HG03175 (cell line): ENCODE measurements at regions not wholly inside any gene's neighbourhood (a gene's known extent, or its start where the extent isn't known, plus 50 kb on each side); places are given as distances from the start of the nearest gene placed in this dataset.

Experiments
- ATAC-seq: cut with Tn5 transposase; IDR thresholded peaks from one replicate; pipeline ENCODE4 v1.9.1; 2021; ENCODE audit warnings: mild to moderate bottlenecking, moderate library complexity; ENCODE audit not compliant: unreplicated experiment

DNA sequence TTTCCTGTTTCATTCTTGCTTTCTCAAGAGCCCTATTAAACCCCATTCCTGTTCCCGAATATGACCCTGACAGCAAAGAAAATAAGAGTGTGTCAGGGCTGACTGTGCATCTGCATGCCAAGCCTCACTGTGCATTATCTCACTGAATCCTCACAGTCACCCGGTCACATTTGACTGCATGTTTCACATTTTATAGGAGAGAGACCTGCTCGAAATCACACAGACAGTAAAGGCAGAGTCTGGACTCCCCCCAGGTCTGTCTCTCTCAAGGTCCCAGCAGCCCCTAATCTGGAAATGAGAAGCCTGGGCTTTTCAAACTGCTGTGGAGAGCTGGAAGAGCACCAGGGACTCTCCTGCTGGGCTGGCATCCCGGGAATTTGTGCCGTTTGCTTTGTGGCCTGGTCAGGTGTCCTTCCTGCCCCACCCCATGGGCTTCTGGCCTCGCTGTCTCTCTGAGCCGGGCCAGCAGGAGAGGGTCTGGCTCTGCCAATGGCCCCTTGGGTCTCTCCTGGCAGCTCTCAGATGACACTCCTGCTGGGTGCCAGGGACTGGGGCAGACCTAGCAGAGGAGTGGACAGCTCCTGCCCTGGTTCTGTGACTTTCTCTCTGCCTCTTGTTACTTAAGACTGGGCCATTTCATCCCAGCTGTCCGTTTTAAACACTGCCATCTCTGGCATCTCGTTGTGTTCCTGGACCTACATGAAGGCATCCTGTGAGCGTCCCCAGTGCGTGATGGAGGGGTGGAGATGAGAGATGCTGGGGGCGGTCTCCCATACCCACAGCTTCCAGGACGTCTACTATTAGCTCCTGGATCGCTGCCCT is 173.6 kb downstream of the ARHGAP12 start:
- no peak for ATAC-seq

DNA sequence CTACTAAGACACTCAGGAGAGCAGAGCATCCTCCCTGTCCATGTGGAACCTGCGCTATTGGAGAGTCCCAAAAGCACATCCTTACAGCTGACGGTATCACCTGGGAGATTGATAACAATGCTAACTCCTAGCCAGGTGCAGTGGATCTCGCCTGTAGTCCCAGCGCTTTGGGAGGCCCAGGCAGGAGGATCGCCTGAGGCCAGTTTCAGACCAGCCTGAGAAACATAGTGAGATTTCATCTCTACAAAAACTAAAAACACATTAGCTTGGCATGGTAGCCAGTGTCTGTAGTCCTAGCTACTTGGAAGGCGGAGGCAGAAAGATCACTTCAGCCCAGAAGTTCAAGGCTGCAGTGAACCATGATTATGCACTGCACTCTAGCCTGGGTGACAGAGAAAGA is 174.9 kb downstream of the ARHGAP12 start:
- ATAC-seq, result no peak

DNA sequence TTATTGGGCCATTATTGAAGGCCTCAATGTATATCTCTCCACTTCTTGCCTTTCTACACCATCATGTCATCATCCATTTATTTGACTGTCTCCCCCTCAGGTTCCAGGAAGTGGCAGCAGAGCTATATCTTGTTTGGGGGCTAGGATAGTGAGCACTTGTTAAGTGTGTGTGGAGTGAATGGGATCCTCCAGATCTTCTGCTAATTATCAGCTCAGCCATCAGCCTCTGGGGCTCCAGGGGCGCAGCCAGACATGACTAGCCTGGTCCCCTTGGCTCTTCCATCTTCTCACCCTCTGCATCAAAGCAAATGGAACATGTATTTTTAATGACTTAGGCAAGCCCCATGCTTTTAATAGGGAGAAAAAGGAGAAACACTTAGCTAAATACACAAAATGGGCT is 176.5 kb downstream of the ARHGAP12 start:
- no peak for ATAC-seq

DNA sequence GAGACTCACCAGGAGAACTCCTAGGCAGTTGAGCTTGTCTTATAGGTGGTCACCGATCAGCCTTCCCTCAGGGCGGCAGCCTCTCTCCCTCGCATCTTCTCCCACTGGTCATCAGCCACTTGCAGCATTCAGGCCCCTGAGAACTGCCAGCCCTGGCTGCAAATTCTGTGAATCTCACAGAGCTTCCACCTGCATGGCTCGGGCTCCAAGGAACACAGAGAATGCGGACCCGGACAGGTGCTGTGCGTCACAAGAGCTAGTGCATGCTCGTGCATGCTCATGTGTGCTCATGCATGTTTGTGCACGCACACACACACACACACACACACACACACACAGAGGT is 176.9 kb downstream of the ARHGAP12 start:
- no peak for ATAC-seq

DNA sequence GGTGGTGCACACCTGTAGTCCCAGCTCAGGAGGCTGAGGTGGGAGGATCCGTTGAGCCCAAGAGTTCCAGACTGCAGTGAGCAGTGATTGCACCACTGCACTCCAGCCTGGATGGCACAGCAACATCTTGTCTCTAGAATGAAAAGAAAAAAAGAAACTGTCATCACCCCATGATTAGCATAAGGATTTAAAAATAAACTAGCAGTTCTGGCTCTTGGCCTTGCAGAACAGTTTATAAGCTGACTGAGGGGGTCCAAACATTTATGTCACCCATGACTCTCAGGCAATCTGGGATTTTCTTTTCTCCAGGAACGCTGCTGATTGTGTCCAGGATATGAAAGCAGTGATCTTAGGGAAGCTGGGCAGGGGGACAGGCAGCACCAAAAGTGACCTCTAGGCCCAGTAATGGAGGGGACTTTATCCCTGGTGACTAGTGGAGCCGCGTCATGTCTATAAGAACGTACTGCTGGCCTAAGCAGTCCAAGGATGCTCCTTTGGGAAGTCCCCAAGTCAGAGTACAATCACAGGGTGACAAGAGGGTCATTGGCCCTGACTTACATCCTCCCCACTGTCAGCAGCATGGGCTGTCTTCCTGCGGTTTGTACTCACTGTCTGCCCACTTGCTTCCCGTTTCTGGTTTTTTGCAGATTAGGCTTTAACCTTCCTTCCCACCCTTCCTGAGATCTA is 177.4 kb downstream of the ARHGAP12 start:
- no peak for ATAC-seq

DNA sequence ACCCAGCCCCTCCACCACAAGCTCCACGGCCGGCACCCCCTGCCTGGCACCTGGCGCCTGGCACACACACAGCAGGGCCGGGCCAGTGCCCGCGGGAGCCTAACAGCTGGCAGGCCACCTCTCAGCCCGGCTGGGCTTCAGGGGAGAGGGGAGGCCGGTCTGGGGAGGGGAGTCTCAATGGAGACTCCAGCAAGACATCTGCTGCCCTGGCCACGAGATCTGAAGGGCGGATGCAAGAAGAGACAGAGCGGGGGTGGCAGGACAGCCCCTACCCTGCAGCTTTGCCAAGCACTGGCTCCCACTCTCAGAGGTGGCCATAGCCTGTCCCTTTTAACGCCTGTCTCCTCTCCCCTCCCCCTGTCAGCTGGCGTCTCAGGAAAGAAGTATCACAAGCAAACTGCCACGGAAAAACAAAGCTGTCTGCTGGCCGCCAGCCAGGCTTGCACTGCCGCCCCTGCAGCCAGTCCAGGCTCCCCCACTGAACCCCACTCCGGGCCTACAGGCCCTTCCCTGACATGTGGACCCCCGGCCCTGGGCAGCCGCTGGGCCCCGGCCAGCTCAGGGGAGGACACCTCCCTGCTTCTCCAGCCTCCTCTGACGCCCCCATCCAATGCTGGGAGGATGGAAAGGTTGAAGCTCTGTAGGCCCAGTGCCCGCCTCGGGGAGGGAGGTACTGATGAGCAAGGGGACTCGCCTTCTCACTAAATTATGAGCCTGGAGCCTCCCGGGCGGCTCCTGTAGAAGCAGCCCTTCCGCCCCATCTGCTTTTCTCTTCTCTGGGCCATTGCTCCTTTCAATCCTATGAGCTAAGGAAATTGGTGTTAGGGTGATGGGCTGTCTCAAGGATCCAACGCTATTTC is 178.4 kb downstream of the ARHGAP12 start:
- no peak for ATAC-seq

DNA sequence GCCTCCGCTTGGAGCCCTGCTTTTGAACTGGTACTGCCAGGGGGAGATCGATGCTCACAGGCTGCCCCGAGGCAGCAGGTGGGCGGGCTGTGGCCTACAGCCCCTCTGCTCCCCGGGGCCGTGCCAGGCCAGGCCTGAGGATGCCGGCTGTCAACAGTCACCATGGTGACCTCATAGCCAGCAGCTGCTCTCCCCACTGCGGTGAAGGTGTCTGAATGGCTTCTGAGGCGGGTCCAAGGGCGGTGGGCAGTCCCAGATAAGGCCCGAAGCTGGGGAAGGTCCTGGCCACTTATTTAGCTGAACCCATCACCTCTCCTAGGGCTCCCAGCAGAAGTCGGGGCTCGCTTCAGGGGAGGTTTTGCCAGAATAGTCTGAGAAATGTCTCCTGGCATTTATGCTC is 179.3 kb downstream of the ARHGAP12 start:
- no peak for ATAC-seq

DNA sequence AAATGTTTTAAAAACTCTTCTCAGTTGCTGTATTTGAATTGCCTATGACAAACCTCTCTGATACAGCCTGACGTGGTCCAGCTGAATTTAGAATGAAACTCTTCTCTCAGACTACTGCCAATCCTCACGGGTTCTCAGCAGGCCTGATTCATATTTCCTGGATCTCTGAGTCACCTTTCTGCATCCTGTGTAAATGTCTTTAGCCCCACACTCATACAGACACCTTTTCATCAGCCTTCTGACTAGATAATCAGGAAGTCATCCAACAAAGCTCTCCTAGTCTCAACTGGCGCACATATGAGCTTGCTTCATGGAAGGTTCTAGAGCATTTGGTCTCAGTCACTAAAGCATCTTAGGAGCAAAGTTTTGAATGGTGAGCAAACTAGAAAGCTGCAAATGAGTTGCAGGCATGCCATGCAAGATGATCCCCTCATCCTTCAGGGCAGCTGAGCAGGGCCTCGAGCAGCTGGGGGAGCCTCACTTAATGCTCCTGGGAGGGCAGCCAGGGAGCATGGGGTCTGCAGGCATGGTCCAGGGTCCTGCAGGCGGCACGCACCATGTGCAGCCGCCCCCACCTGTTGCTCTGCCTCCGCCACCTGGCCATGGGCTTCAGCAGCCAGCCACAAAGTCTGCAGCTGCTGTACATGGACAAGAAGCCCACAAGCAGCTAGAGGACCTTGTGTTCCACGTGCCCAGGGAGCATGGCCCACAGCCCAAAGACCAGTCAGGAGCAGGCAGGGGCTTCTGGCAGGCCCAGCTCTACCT is 182.8 kb downstream of the ARHGAP12 start:
- ATAC-seq, result no peak

DNA sequence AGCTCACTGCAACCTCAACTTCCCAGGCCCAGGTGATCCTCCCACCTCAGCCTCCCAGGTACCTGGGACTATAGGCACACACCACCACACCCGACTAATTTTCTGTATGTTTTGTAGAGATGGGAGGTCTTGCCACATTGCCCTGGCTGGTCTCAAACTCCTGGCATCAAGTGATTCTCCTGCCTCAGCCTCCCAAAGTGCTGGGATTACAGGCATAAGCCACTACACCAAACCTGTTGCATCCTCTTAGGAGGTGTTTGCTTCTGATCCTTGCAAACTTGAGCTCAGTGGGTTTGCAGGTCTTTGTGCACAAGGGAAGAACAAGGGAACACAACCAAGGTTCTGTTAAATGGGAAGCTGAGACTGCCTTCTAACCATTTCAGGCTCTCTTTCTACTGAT is 184.6 kb downstream of the ARHGAP12 start:
- no peak for ATAC-seq

DNA sequence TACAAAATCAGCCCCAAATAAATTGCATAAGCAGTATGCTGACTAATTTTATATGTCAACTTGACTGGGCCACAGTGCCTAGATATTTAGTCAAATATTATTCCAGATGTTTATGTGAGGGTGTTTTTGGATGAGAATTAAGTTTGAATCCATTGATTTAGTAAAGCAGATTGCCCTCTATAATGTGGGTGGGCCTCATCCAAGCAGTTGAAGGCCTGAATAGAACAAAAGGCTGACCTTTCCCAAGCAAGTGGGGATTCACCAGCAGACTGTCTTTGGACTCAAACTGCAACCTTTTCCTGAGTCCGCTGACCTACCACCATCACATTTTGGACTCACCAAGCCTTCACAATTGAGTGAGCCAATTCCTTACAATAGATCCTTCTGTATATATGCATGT is 186.4 kb downstream of the ARHGAP12 start:
- ATAC-seq, result no peak

DNA sequence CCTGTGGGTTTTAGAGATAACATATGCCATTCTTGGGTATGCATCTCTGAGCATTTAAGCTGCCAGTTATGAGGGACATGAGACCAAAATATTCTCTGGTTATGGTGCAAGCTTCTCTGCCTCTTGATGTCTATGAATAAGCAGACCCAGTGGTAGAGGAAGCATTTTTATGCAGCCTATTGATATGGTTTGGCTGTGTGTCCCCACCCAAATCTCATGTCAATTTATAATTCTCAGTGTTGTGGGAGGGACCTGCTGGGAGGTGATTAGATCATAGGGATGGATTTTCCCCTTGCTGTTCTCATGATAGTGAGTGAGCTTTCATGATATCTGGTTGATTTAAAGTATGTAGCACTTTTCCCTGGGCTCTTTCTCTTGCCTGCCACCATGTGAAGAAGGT is 187.2 kb downstream of the ARHGAP12 start:
- ATAC-seq, result no peak

DNA sequence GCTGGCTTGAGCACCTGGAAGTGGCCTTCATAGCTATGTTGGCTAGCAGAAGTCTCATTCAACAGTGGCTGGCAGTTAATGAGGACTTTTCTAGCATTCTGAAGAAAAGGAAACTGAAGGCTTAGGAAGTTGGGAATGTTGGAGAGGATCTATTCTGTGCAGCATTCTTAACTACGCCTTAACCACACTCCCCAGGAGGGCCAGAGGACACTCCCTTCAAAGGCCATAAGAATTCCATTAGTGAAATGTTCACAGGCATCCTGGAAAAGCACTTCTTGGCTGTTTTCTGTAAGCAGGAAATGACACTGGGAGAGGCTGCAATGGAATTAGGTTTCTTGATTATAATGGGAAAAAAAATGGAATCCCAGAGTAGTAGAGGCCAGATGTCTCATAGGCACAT is 188.9 kb downstream of the ARHGAP12 start:
- ATAC-seq, result no peak

DNA sequence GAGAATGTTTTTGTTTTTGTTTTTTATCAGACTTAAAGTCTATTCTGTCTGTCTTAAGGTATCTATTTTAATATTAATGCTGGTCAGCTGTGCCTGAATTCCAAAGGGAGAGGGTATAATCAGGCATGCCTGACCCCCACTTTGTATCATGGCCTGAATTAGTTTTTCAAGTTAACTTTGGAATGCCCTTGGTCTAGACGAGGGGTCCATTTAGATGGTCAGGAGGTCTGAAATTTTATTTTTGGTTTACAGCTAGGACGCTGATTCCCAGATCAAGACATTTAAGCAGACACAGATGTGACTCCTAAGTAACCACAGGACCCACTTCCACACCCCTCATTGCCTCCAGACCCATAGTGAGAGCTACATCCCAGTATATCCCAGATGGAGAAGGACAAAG is 189.5 kb downstream of the ARHGAP12 start:
- ATAC-seq, result no peak

DNA sequence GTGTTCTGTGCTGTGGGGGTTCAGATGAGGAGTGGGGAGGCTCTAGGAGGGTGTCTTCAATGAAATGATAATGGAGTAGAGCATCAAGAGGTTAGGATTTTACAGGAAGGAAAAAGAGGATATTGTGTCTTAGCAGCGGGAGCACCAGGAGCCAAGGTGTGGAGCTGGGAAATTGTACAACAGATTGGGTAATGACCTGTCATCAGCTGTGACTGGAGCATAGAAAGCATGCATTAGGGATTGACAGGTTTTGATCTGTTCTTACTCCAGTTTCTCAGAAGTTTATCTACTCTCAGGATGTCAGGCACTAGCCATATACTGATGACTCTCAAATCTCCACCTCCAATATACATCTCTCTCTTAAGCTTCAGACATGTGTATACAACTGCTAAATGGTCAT is 196.9 kb downstream of the ARHGAP12 start:
- no peak for ATAC-seq

DNA sequence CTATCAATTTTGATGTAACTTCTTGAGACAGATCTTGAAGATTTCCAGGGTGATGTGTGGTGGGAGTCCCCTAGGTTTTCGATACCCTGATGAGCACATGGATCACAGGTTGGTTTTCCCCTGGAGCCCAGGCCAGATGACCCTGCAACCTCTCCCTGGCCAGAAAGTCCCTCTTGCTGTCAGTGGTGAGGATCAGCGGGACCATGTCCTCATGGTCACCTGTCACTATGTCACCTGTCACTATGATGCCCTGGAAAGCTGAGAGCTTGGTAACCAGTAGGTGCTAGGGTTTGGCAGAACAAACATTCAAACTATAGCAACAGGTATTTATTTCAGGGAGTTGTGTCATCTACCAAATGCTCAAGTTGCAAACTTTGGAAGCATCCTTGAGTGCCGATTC is 197.9 kb downstream of the ARHGAP12 start:
- no peak for ATAC-seq

DNA sequence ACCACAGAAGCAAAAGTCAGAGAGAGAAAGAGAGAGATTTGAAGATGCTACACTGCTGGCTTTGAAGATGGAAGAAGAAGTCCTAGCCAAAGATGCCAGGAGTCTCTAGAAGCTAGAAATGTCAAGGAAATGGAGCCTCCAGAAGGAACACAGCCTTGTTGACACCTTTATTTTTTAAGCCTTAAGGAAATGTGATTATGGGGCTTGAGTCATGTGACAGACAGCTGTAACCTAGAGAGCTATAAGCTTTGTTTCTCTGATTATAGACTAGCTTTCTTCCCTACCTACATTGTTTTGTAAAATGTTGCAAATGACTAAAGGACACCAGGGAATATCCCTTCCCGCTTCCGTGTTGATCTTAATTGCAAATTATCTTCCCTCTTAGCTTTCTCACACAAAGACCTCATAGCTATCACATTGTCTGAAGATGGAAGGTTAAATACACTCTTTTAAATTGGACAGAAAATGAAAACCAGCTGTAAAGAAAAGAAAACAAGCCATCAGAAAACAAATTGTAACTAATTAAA is 199.9 kb downstream of the ARHGAP12 start:
- no peak for ATAC-seq

DNA sequence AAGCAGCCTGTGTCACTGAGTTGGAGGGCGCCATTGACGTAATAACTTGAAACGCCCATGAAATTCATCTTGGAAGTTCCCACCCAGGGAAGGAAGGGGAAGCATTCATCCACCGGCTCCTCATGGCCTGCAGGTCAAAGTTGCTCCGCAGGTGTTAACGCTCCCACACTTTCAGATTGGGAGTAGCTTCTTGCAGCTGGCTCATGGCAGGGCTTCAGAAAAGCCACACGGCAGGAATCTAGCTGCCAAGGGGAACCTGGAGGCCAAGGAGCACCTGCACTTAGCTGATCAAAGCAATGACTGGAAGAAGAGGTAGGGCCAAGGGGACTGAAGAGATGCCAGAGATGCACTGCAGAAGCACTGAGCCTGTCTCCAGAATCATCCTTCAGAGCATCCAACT is 203.2 kb downstream of the ARHGAP12 start:
- ATAC-seq, result no peak

DNA sequence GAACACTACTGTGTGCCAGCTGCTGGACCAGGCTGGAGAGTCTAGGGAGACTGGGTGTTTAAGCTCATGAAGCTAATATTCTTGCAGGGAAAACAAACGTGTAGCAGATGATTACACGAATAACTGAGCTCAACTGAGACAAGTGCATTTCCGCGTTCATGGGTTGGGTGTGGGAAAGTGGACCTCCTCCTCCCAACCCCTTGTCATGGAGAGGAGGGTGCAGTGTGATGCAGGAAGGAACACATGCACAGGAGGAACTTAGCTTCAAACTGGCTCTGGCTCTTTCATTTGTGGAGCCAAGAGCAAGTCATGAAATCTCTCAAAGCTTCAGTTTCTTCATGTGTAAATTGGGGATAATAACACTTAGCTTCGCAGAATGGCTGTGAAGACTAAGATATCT is 204.3 kb downstream of the ARHGAP12 start:
- ATAC-seq, result no peak

DNA sequence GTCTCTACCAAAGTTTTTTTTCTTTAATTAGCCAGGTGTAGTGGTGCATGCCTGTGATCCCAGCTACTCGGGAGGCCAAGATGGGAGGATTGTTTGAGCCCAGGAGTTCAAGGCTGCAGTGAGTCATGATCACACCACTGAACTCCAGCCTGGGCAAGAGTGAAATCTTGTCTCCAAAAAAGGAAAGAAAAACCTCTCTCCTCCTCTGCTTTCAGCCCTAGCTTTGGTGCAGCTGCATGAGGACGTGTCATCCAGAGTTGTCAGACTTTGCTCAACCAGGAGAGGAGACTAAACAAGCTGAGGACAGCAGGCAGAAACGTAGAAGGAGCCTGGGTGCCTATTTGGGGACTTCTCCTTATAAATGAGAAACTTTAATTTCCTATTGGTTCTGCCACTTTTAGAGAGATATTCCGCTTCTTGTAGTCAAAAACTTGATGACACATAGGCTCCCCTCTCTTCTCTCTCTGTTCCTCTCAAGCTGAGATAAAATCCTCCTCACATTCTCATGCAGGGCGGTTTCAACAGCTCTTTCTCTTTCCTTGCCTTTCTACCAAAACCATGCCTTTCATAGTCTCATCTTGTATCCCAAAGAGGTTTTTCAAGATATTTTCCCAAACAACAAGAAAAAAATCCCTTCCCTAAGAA is 205.4 kb downstream of the ARHGAP12 start:
- ATAC-seq, result no peak

DNA sequence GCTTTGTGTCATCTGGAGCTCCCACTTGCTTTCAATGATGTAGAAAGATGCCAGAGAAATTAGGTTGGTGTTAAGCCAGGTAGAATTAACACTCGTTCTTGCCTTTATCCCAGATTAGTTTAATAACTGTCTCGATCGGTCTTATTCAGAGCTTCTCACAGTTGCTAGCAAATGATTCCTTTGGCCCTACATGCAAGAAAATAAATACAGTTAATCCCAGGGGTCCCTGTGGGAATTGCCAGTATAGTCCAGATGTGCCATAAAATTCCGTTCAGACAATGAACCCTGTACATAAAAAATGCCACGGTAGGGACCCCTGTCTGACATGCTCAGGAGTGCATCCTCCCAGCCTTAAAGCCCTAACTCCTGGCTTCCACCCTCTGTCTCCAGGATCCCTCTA is 207.5 kb downstream of the ARHGAP12 start:
- no peak for ATAC-seq
